Caco-2 (cell line): ENCODE measurements at regions not wholly inside any gene's neighbourhood (a gene's known extent, or its start where the extent isn't known, plus 50 kb on each side); places are given as distances from the start of the nearest gene placed in this dataset.
"Not testable (repeated sequence)": the region's sequence is repeated elsewhere in the genome, so short reads cannot be mapped to it uniquely, and the experiment has no call there.

Experiments
- BruUV-seq: library from RNA; stranded (reverse); fragments of 400-500 nt; replicated peaks from 2 replicates; lab custom pipeline; 2021; lab: Mats Ljungman, UMichigan
- CTCF ChIA-PET: fragments of 300-600 bp; sonication (Branson Sonifier 250); formaldehyde crosslinking; loops from one replicate; lab custom pipeline; 2022; ENCODE audit warnings: antibody characterized with exemption; lab: Charles Lee
- POLR2A ChIA-PET: fragments of 300-600 bp; sonication (Branson Sonifier 250); formaldehyde crosslinking; loops from one replicate; lab custom pipeline; 2022; ENCODE audit warnings: antibody characterized with exemption; lab: Charles Lee
- DNase-seq, 2 experiments: peaks; one replicate each; pipeline versions ENCODE4 v3.0.0 to v3.0.0-alpha.2; 2020 to 2022
- H3K27me3 ChIP-seq: replicated peaks from 2 replicates; pipeline ENCODE4 v1.6.0; 2011; ENCODE audit warnings: low read length; ENCODE audit not compliant: control insufficient read depth, insufficient read depth
- H3K36me3 ChIP-seq: 2 replicates; pipeline ENCODE4 v1.5.1; 2011; ENCODE audit warnings: low read length; ENCODE audit not compliant: control insufficient read depth, insufficient read depth
- H3K4me1 ChIP-seq: fragments of 250-450 bp; sonication (Bioruptor Pico); 2 replicates; pipeline ENCODE4 v1.5.1; 2020; ENCODE audit warnings: mild to moderate bottlenecking
- H3K4me3 ChIP-seq: 2 replicates; pipeline ENCODE4 v1.5.1; 2011; ENCODE audit warnings: low read depth, mild to moderate bottlenecking, control low read depth, low read length
- H3K9me3 ChIP-seq: fragments of 250-450 bp; sonication (Bioruptor Pico); 2 replicates; pipeline ENCODE4 v1.5.1; 2020; ENCODE audit warnings: mild to moderate bottlenecking, moderate library complexity
- H3K27ac Mint-ChIP-seq: one replicate; pipeline ENCODE4 v1.8.0; 2022; ENCODE audit warnings: mixed read lengths; ENCODE audit not compliant: unreplicated experiment
- H3K27me3 Mint-ChIP-seq: one replicate; pipeline ENCODE4 v1.8.0; 2022; ENCODE audit warnings: mixed read lengths; ENCODE audit not compliant: insufficient read depth, unreplicated experiment
- H3K36me3 Mint-ChIP-seq: one replicate; pipeline ENCODE4 v1.8.0; 2022; ENCODE audit warnings: mild to moderate bottlenecking, mixed read lengths; ENCODE audit not compliant: insufficient read depth, unreplicated experiment
- H3K4me1 Mint-ChIP-seq: one replicate; pipeline ENCODE4 v1.8.0; 2022; ENCODE audit warnings: low read depth, mixed read lengths; ENCODE audit not compliant: unreplicated experiment
- H3K4me3 Mint-ChIP-seq: one replicate; pipeline ENCODE4 v1.8.0; 2022; ENCODE audit warnings: mild to moderate bottlenecking, moderate library complexity, mixed read lengths; ENCODE audit not compliant: unreplicated experiment
- H3K9me3 Mint-ChIP-seq: one replicate; pipeline ENCODE4 v1.8.0; 2022; ENCODE audit warnings: mixed read lengths; ENCODE audit not compliant: unreplicated experiment
- CTCF ChIP-seq, 2 experiments: fragments of 200-600 bp in 1 of 2; IDR thresholded peaks; 1 replicate in 1 of 2; 2 replicates in 1 of 2; pipeline versions ENCODE4 v1.5.1 to v1.8.0; 2011 to 2022; ENCODE audit warnings: antibody characterized with exemption in 1 of 2, control low read depth in 1 of 2, inconsistent platforms in 1 of 2, low read depth in 1 of 2, low read length in 1 of 2, mild to moderate bottlenecking in 1 of 2, moderate library complexity in 1 of 2; ENCODE audit not compliant: insufficient read depth in 1 of 2, severe bottlenecking in 1 of 2, unreplicated experiment in 1 of 2
- intact Hi-C: fragments of 100-400 bp; cut with micrococcal nuclease; formaldehyde crosslinking; loops from one replicate; pipeline ENCODE4 v1.10.0; 2022; ENCODE audit not compliant: unreplicated experiment

- ChIA-PET POLR2A (no interaction called here), CTCF (no interaction called here)
- H3K4me3 Mint-ChIP-seq: no peak overlapping the region
- Histone ChIP-seq H3K4me3 (no peak overlapping the region), H3K27me3 (no peaks in the 10 kb centered on the region), H3K36me3 (no peaks in the 10 kb centered on the region), H3K4me1 (no peaks in the 10 kb centered on the region), H3K9me3 (no peaks in the 10 kb centered on the region)
- H3K27me3 Mint-ChIP-seq: no peaks in the 10 kb centered on the region
- H3K4me1 Mint-ChIP-seq: no peaks in the 10 kb centered on the region
- H3K9me3 Mint-ChIP-seq: no peaks in the 10 kb centered on the region
- TF ChIP-seq CTCF (IDR thresholded peaks at IDR 0.05; ENCODE audit: insufficient read depth in 1 of 2, low read depth in 1 of 2, low read length in 1 of 2, severe bottlenecking in 1 of 2, unreplicated experiment in 1 of 2): no peak
- intact Hi-C loops: loop anchor here (10.0 kb wide), 1 partner anchor 220 kb away; no protein-coding TSS in a partner anchor
- no peak overlapping the region for H3K27ac Mint-ChIP-seq
- BruUV-seq: no TSS peak
- no peaks in the 10 kb centered on the region for H3K36me3 Mint-ChIP-seq
- DNase-seq: no peak
Observed at GRCh38 chr2:13414897-13415296, 698.2 kb downstream of the TRIB2 start.

GRCh38 chr2:13433954-13434353 is 717.2 kb downstream of the TRIB2 start:
- no peak overlapping the region for H3K27ac Mint-ChIP-seq
- no peak overlapping the region for H3K4me3 ChIP-seq
- no peaks in the 10 kb centered on the region for H3K4me1 ChIP-seq
- H3K27me3 Mint-ChIP-seq: peaks cover 4% of the 10 kb centered on the region
- no peak for DNase-seq
- no peaks in the 10 kb centered on the region for H3K4me1 Mint-ChIP-seq
- peaks cover 8% of the 10 kb centered on the region for H3K9me3 Mint-ChIP-seq
- no peaks in the 10 kb centered on the region for H3K9me3 ChIP-seq
- POLR2A ChIA-PET: no interaction called here
- H3K27me3 ChIP-seq: no peaks in the 10 kb centered on the region
- no peaks in the 10 kb centered on the region for H3K36me3 ChIP-seq
- intact Hi-C loops: no loop called here
- CTCF ChIA-PET: no interaction called here
- no TSS peak for BruUV-seq
- no peaks in the 10 kb centered on the region for H3K36me3 Mint-ChIP-seq
- no peak overlapping the region for H3K4me3 Mint-ChIP-seq
- no peak for TF ChIP-seq CTCF (IDR thresholded peaks at IDR 0.05; ENCODE audit: insufficient read depth in 1 of 2, low read depth in 1 of 2, low read length in 1 of 2, severe bottlenecking in 1 of 2, unreplicated experiment in 1 of 2)

- H3K9me3 ChIP-seq, H3K4me3 Mint-ChIP-seq, H3K4me3 ChIP-seq, H3K27ac Mint-ChIP-seq, H3K4me1 Mint-ChIP-seq, POLR2A ChIA-PET, H3K36me3 ChIP-seq, H3K27me3 ChIP-seq, BruUV-seq, DNase-seq, H3K9me3 Mint-ChIP-seq, H3K4me1 ChIP-seq, H3K27me3 Mint-ChIP-seq, intact Hi-C loops, CTCF ChIA-PET, H3K36me3 Mint-ChIP-seq: not testable (repeated sequence)
Observed at GRCh38 chr2:13443554-13444261, 727.0 kb downstream of the TRIB2 start.
